OCI-LY7 (cell line): ENCODE measurements at regions not wholly inside any gene's neighbourhood (a gene's known extent, or its start where the extent isn't known, plus 50 kb on each side); places are given as distances from the start of the nearest gene placed in this dataset.

Experiments
- CTCF ChIP-seq: fragments of 200-600 bp; sonication (generic); conservative IDR thresholded peaks from 2 replicates; pipeline ENCODE4 v1.5.1; 2014; ENCODE audit warnings: mild to moderate bottlenecking, antibody characterized with exemption, low read length, moderate library complexity, mixed read lengths
- EZH2phosphoT487 ChIP-seq: fragments of 200-600 bp; sonication (generic); IDR thresholded peaks from 2 replicates; pipeline ENCODE4 v1.6.1; 2018; ENCODE audit warnings: low read depth, borderline replicate concordance, mild to moderate bottlenecking, mixed run types, antibody characterized with exemption, low read length, moderate library complexity, mixed read lengths

- no peak for TF ChIP-seq EZH2phosphoT487
- TF ChIP-seq CTCF, result no peak
These were observed 94.5 kb upstream of the FER start for GRCh38 chr5:108653201-108653600.
